Head of caudate nucleus (tissue), 42 donors: ENCODE measurements at regions not wholly inside any gene's neighbourhood (a gene's known extent, or its start where the extent isn't known, plus 50 kb on each side); places are given as distances from the start of the nearest gene placed in this dataset.

Source experiments
- DNase-seq, 42 donors: peaks; one replicate each; pipeline versions ENCODE4 v3.0.0 to v3.0.0-alpha.2; 2020 to 2021; ENCODE audit warnings: mixed read lengths in 7 of 42
- intact Hi-C: fragments of 100-400 bp; cut with DNase I; formaldehyde crosslinking; loops from one replicate; pipeline ENCODE4 v1.15.0; 2022

- DNase-seq, result peak in 1 of 42 donors; percentile 25
- intact Hi-C loops, result no loop called here
Observed at GRCh38 chr13:40143559-40143958, 488.1 kb downstream of the COG6 start.

GRCh38 chr13:40145139-40145538, 489.7 kb downstream of the COG6 start:
- intact Hi-C loops, result no loop called here
- DNase-seq, result no peak

DNA sequence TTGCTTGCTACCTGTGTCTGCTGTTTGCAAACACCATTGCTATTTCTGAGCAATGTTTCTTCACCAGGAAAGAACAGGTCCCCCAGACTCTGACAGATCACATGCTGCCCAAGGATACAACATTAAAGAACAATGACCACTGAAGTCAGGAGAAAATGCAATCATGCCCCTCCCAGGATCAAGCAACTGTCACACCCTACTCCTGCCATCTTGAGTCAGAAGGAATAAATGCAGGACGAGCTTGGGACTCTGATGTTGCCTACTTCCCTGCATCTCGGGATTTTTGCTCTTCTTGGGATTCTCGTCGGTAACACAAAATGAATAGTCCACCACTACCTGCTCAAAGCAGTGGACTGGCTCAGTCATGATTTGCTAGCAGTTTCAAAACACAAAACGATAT, 490.6 kb downstream of the COG6 start:
- no peak for DNase-seq
- intact Hi-C loops, result no loop called here

DNA sequence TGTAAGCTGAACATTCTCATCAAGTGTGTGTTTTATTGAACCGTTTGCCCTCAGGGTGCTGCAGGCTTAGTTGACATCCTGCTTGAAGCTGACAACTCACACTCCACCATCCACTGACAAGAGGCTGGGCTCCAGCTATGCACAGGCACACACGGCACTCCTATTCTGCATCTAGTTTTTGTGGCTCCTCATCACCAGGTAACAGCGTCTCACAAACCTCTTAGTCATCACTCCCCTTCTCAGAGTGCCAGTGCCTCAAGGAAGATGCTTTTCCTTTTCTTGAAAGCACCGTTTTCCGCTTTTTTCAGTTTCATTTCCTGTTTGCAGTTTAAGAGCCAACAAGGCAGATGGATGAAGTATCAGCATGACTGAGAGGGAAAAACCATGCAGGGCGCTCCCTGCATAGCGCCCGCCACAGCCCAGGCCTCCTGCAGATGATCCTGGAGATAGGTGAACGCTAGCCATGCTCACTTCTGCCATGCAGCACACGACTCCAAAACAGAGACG, 491.2 kb downstream of the COG6 start:
- no peak for DNase-seq
- intact Hi-C loops, result no loop called here

GRCh38 chr13:40148101-40148500, 492.6 kb downstream of the COG6 start:
- DNase-seq, result no peak
- intact Hi-C loops, result no loop called here

DNA sequence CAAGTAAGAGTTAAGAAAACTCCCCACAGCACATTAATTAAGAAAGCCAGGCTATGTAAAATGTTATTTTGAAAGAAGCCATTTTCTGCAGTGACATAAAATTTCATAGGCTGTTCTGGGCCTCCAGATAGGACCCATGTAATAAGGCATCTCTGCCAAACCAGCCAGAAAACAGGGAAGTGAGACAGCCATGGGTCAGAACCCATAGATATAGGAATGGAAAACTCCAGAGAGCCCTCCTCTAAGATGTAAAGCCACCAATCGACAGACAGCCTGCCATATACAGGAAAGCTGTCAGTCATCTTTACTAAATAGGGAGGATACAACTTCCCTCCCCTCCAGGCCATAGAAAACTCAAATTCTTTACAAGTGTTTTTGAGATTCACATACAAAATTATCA, 493.3 kb downstream of the COG6 start:
- DNase-seq, result no peak
- intact Hi-C loops, result no loop called here

DNA sequence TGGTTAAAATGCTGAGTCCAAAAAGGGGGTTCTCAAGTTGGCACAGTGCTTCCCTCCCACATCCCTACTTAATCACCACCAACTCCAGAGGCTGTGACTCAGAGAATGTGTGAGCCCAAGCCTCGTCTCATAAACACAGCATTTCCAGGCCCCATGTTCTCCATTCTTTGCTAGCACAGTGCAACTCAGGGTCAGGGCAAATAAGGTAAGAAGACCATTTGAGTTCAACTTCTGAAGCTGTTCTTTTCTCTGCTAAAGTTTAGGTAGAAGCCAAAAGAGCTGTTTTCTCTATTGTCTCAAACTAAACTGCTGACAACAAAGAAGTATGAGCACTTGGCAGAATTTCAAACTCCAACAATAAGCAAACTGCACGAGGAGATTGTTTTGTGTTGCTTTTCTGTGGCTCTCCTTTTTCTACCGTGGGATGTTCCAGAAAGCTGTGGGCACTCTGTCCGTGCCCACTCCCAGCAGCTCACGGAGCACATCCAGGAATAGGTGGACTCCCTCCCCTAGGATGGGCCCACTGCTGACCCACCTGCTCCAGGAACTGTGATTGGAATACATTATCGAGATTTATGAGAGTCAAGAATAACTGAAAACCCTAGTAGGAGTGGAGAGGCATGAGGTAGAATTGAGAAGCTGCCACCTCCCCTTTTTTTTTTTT, 494.3 kb downstream of the COG6 start:
- intact Hi-C loops, result no loop called here
- peak in 32 of 42 donors; percentile 13 to 88 (median 47) for DNase-seq

DNA sequence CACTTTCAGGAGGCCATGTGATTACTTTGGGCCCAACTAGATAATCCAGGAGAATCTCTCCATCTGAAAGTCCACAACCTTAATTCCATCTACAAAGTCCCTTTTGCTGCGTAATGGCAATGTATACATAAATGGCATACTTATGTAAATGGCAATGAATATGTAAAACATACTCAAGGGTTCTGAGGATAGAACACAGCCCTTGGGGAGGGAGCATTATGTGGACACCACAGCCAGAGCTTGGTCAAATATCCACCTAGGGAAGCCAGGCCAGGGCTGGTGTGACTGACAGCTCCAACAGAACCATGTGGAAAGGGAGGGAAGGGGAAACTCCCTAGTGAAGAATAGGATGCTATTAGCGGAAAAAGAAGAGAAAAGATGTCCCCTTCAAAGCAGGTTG, 496.2 kb downstream of the COG6 start:
- intact Hi-C loops, result no loop called here
- no peak for DNase-seq

DNA sequence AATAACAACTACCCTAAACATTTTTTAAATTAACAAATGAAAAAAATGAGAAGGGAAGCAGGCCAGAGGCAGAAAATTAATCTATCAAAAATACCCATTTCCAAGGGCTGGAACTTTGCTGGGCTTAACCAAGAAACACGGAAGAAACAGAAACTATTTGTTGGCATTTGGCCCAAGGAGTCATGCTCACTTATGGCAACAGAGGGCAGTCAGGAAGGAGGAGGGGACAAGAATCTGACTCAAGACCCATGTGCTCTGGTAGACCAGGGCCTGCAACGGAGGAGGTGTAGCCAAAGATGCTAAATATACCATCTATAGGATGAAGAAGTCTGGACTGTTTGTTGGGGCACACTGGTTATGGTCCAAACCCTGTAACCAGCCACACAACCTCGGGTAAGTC, 496.7 kb downstream of the COG6 start:
- no peak for DNase-seq
- intact Hi-C loops, result no loop called here

GRCh38 chr13:40152922-40153321, 497.5 kb downstream of the COG6 start:
- intact Hi-C loops, result no loop called here
- no peak for DNase-seq

DNA sequence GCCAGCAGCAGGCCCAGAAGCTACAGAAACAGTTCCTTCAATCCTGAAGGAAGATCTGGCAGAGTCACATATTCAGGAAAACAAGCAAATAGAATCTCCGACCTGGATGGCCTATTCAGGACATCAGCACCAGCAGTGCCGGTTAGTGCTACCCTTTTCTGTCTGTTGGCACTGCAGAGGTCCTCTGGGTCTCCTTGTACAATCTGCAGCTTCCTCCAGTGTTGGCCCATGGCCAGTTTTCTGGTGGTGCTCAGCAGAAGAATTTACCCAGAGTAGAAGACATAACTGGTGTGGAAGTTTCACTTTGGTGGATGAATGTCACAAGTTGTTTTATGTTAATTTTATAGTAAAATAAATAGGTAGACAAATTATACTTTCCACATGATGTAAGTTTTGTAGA, 498.1 kb downstream of the COG6 start:
- intact Hi-C loops, result no loop called here
- DNase-seq, result no peak

- intact Hi-C loops, result no loop called here
- DNase-seq, result no peak
Observed at GRCh38 chr13:40155201-40155600, 499.7 kb downstream of the COG6 start.

- no peak for DNase-seq
- intact Hi-C loops, result no loop called here
Observed at GRCh38 chr13:40158218-40158617, 502.8 kb downstream of the COG6 start.

DNA sequence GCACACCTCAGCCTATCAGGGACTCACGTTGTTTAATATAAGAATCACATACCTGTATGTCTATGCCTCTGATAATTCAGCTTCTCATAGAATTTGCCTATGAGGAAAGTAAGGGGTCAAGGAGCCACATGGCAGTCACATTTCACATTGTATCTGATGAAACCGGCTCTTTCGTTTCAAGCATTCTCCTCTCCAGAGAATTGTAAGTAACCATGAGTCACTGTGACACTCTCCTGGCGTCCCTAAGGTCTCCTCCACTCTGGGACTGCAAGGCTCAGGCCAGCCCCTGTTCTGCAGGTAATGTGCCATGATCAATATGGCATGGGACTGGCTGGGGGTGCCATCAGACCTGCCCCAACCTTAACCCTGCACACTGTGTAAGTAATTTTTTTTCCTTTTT, 503.3 kb downstream of the COG6 start:
- no peak for DNase-seq
- intact Hi-C loops, result no loop called here

GRCh38 chr13:40159736-40160135, 504.3 kb downstream of the COG6 start:
- intact Hi-C loops, result no loop called here
- DNase-seq, result no peak

GRCh38 chr13:40160618-40161350, 505.3 kb downstream of the COG6 start:
- intact Hi-C loops, result no loop called here
- no peak for DNase-seq

DNA sequence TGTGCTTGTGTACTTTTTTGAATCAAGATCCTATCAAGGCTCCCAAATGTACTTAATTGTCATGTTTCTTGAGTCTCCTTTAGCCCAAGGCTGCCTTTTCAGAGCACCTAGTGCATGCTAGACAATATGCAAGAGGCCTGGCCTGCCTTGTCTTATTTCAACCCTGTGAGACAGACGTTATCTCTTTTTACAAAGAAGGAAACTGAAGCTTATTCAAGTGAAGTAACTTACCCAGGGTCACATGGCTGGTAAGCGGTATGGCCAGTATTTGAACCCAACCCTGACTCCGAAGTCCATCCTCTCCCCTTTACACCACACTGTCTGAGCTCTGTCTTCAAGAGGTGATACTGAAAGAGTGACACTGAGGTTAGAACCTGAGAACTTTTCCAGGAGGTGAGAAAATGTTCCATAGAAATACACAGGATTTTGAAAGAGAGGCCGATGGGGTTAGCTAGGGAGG, 505.1 kb downstream of the FOXO1 start:
- no peak for DNase-seq
- intact Hi-C loops, result no loop called here

DNA sequence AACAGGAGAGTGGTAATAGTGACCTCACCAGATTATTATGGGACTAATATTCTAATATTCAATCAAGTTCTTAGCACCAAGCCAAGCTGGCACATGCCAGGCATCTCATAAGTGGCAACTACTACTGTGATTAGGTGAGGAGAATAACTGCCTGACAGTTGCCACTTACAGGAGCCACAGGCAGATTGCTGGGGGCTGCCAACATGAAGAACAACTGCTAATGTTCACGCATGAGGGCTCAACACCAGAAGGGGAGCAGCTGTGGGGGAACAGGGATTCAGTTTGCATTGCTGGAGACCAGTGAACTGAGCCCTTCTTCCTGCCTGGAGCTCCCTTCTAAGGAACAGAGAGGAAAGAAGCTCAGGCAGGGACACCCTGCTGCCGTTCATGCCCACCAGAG, 504.5 kb downstream of the FOXO1 start:
- intact Hi-C loops, result no loop called here
- no peak for DNase-seq

GRCh38 chr13:40163066-40164000, 503.1 kb downstream of the FOXO1 start:
- DNase-seq, result no peak
- intact Hi-C loops, result no loop called here

DNA sequence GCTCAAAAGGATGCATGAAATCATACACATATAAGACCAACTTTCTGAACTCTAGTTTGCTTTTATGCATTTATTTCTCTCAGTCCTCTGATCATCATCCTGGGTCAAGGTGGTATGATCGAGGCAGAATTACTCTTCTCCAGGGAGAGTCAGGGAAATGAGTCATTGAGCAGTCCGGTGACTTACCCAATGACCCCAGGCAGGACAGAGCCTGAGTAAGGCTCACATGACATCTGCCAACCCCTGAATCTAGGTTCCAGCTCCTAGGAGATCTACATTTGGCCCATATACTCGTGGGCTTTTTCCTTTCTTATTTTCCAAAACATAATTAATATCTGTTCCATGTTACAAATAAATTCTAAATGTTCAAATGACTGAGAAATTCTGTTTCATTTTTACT, 502.3 kb downstream of the FOXO1 start:
- intact Hi-C loops, result no loop called here
- DNase-seq, result no peak
